Neutrophil (primary cell): ENCODE measurements at regions not wholly inside any gene's neighbourhood (a gene's known extent, or its start where the extent isn't known, plus 50 kb on each side); places are given as distances from the start of the nearest gene placed in this dataset.

ENCODE experiments used
- H3K27ac ChIP-seq: fragments of 200-600 bp; sonication (generic); 2 replicates; pipeline ENCODE4 v1.5.1; 2016; ENCODE audit warnings: mild to moderate bottlenecking, moderate library complexity
- H3K27me3 ChIP-seq: fragments of 200-600 bp; sonication (generic); 2 replicates; pipeline ENCODE4 v1.6.0; 2016; ENCODE audit warnings: mild to moderate bottlenecking
- H3K36me3 ChIP-seq: fragments of 200-600 bp; sonication (generic); 2 replicates; pipeline ENCODE4 v1.5.1; 2017
- H3K4me1 ChIP-seq, 2 experiments: fragments of 200-600 bp in 1 of 2; sonication (generic) in 1 of 2; 1 replicate in 1 of 2; 2 replicates in 1 of 2; pipeline versions ENCODE4 v1.5.1 to v1.6.1; 2013 to 2016; ENCODE audit warnings: low read depth in 1 of 2, low read length in 1 of 2, mild to moderate bottlenecking in 1 of 2, moderate library complexity in 1 of 2; ENCODE audit not compliant: control insufficient read depth in 1 of 2, insufficient read depth in 1 of 2
- H3K4me3 ChIP-seq, 2 experiments: fragments of 200-600 bp in 1 of 2; sonication (generic) in 1 of 2; 1 replicate in 1 of 2; 2 replicates in 1 of 2; pipeline ENCODE4 v1.5.1; 2013 to 2016; ENCODE audit warnings: low read depth in 1 of 2, low read length in 1 of 2, mild to moderate bottlenecking in 1 of 2, moderate library complexity in 1 of 2
- H3K9me3 ChIP-seq: fragments of 200-600 bp; sonication (generic); 2 replicates; pipeline ENCODE4 v1.5.1; 2016
- CTCF ChIP-seq: fragments of 200-600 bp; sonication (generic); IDR thresholded peaks from 2 replicates; pipeline ENCODE4 v1.5.1; 2016; ENCODE audit warnings: antibody characterized with exemption

GRCh38 chr16:79895053-79895916 is 294.7 kb upstream of the MAF start:
- H3K4me1 ChIP-seq: no peaks in the 10 kb centered on the region
- no peaks in the 10 kb centered on the region for H3K27me3 ChIP-seq
- H3K36me3 ChIP-seq: no peaks in the 10 kb centered on the region
- no peak overlapping the region for H3K27ac ChIP-seq
- H3K9me3 ChIP-seq: no peaks in the 10 kb centered on the region
- H3K4me3 ChIP-seq: no peak overlapping the region
- no peak for TF ChIP-seq CTCF

- no peaks in the 10 kb centered on the region for H3K4me1 ChIP-seq
These were observed 292.9 kb upstream of the MAF start for GRCh38 chr16:79893445-79893844.

GRCh38 chr16:79892278-79892677 is 291.7 kb upstream of the MAF start:
- Histone ChIP-seq H3K27ac (no peak overlapping the region), H3K4me3 (no peak overlapping the region), H3K9me3 (no peaks in the 10 kb centered on the region), H3K36me3 (no peaks in the 10 kb centered on the region), H3K27me3 (no peaks in the 10 kb centered on the region), H3K4me1 (no peaks in the 10 kb centered on the region)
- no peak for TF ChIP-seq CTCF

More at GRCh38 chr16:79893445-79893844, 292.9 kb upstream of the MAF start:
- no peak for TF ChIP-seq CTCF
- Histone ChIP-seq H3K9me3 (no peaks in the 10 kb centered on the region), H3K27ac (no peak overlapping the region), H3K36me3 (no peaks in the 10 kb centered on the region), H3K27me3 (no peaks in the 10 kb centered on the region), H3K4me3 (no peak overlapping the region)

- H3K36me3 ChIP-seq: no peaks in the 10 kb centered on the region
These were observed 290.9 kb upstream of the MAF start for GRCh38 chr16:79891458-79891857.

More at GRCh38 chr16:79891458-79891857, 290.9 kb upstream of the MAF start:
- Histone ChIP-seq H3K27ac (no peak overlapping the region), H3K4me1 (no peaks in the 10 kb centered on the region), H3K4me3 (no peak overlapping the region), H3K27me3 (no peaks in the 10 kb centered on the region), H3K9me3 (no peaks in the 10 kb centered on the region)
- TF ChIP-seq CTCF: no peak
